NCI-H1694 (cell line): ENCODE measurements at regions not wholly inside any gene's neighbourhood (a gene's known extent, or its start where the extent isn't known, plus 50 kb on each side); places are given as distances from the start of the nearest gene placed in this dataset.
"Not testable (repeated sequence)": the region's sequence is repeated elsewhere in the genome, so short reads cannot be mapped to it uniquely, and the experiment has no call there.

Experiments
- DNase-seq: peaks from one replicate; lab custom pipeline; 2025; lab: John Stamatoyannopoulos, UW

DNA sequence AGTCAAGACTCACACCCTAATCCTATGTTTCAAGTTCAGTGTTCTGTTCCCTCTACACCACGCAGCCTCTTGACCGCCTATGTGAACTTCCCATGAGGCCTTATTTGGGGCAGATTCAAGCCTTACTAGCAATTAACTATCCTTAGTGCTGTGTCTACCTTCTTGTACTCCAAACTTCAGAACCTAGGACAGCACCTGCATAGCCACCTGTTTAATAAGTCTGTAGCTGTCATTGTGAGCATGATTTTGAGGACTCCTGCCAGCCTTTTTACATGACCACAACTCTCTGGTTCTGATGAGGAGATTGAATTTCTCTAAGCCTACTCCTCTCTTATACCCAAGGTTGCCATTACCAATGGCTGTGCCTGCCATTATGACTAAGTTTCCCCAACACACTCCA lies 50.8 kb upstream of the PCSK1 start:
- DNase-seq = no peak

GRCh38 chr5:96487859-96488258 lies 54.8 kb upstream of the PCSK1 start:
- DNase-seq = no peak

GRCh38 chr5:96489532-96489931 lies 56.5 kb upstream of the PCSK1 start:
- DNase-seq = no peak

DNA sequence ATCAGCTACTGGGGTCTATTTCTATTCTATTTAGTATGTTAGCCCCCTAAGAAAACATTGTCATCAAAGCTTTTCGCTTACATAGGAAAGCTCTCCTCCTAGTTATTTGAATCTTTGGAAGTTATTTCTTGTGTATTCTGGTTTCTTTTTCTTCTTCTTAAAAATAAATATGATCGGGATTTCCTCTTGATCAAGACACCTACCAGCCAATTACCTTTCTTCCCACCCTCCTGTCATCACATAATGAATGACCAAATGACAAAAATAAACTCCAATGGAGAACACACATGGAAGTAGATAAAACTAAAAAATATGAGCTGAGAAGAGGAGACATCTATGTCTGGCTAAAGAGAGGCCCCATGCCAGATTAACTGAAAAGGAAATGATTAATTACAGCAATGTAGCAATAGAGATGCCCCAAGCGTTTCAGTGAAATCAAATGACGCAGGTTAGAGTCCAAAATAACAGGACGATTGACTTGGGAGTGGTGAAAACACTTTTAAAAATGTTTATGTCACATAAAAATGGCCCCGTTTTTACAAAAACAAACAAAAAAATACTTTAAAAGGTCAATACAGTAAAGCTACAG lies 59.5 kb upstream of the PCSK1 start:
- DNase-seq = no peak

DNA sequence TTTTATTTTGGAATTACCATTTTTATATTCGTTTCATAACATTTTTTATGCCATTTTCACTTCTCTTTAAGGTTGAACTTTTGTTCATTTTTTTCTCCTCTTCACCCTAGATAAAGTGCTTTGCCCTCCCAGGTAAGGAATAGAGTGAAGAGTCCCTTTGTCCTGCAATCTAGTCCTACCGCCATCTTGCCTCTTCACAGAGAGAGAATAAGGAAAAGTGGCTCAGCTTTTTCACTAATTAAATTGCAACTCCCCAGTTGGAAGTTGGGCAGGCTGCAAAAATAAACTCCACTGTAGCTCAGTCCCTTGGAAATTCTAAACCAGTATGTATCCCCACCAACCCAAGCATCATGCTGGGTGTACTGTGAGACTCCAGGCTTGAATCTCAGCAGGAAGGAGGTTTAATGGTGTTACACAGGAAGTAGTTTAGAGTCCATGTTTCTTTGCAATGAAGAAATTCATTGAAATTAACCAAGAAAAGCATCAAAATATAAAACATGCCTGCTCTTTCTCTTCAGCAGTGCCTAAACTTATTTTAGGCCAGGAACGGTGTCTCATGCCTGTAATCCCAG lies 60.3 kb upstream of the PCSK1 start:
- DNase-seq = no peak

DNA sequence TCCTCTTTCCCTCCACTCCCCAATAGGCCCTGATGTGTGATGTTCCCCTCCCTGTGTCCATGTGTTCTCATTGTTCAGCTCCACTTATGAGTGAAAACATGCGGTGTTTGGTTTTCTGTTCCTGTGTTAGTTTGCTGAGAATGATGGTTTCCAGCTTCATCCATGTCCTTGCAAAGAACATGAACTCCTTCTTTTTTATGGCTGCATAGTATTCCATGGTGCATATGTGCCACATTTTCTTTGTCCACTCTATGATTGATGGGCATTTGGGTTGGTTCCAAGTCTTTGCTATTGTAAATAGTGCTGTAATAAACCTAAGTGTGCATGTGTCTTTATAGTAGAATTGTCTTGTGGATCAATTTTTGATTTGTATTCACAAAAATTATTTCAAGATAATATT lies 62.4 kb upstream of the PCSK1 start:
- DNase-seq = not testable (repeated sequence)

DNA sequence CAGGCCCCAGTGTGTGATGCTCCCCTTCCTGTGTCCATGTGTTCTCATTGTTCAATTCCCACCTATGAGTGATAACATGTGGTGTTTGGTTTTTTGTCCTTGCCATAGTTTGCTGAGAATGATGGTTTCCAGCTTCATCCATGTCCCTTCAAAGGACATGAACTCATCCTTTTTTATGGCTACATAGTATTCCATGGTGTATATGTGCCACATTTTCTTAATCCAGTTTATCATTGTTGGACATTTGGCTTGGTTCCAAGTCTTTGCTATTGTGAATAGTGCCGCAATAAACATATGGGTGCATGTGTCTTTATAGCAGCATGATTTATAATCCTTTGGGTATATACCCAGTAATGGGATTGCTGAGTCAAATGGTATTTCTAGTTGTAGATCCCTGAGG lies 64.0 kb upstream of the PCSK1 start:
- DNase-seq = not testable (repeated sequence)

DNA sequence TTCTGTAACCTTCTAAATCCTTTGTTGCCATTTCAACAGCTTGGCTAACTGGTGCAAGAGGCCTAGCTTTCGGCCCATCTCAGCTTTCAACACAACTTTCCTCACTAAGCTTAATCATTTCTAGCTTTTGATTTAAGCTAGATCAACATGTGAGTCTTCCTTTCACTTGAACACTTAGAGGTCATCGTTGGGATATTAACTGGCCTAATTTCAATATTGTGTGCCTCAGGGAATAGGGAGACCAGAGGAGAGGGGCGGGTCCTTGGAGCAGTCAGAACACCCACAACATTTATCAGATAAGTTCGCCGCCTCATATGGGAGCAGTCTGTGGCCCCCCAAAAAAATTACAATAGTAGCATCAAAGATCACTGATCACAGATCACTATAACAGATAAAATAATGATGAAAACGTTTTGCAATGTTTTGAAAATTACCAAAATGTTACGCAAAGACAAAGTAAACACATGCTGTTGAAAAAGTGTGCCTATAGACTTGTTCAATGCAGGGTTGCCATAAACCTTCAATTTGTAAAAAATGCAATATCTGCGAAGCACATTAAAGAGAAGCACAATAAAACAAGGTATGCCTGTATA lies 66.8 kb upstream of the PCSK1 start:
- DNase-seq = no peak

DNA sequence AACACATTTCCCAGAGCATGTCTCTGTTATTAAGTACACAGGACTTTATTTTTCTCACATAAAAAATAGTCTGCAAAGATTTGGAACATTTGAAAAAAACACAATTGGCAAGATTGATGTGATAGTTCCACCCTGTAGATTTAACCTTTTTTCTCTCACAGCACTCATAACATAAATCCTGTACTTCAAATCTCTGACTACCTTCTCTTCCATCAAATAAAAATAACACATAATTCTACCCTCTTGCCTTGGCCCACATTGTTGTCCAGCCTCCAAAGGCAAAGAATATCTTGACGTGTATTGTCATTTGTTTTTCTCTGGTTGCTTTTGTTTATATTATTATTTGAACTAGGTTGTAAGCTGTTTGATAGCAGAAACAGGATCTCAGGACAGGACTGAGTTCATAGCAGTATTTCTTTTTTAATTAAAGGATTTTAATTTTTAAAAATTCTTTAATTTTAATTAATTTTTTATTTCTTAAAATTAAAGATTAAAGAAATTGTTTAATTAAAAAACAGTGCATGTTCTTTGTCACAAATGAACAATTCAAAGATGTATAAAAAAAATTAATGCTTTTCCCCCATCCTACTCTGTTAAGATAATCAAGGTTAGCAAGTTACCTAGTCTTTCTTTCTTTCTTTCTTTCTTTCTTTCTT lies 69.1 kb upstream of the PCSK1 start:
- DNase-seq = no peak

GRCh38 chr5:96503501-96504236 lies 70.6 kb upstream of the PCSK1 start:
- DNase-seq = no peak

GRCh38 chr5:96506376-96506775 lies 73.3 kb upstream of the PCSK1 start:
- no peak for DNase-seq

GRCh38 chr5:96506866-96507527 lies 73.9 kb upstream of the PCSK1 start:
- no peak for DNase-seq

DNA sequence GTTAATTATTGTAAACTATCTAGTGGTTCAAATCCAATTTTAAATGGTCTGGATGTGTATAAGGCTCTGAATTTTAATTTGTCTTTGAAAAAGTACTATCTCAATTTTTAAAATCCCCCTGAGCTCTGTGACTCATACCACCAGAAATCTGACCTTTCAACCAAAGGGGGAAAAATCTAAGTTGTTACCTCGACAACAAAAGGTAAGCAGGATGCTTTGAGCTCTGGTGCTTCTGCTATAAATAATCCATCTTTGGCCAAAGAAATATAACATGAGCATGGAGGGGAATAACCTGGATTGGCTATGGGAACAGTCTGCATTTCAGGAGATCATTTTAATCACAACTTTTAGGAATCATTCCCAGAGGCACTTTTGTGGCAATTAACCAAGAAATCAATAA lies 76.3 kb upstream of the PCSK1 start:
- no peak for DNase-seq

DNA sequence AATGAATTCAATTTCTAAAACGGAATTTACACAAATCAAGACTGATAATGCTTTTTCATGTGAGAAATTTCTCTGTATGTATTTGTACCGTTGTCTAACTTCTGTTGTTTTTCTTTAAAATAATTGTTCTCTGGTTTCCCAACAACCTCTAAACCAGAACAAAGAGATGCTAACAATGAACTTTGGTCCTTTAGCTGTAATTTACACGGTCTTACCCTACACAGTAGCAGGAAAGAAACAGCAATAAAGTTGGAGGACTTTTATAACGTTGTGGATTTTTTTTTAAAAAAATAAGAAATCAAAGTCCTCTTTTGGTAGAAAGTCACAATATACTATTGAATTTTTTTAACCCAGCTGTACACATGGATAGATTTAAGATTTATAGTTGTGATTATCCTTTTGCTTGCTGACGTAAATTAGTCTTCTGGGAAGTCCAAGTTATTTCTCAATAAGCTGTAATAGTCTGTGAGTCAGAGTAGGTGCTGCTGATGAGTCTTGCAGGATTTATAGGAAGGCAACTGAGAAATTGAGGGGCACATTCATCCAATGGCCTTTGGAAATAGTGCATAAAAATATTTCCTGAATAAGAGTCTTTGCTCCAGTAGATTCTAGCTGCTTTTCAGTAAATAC lies 76.8 kb upstream of the PCSK1 start:
- no peak for DNase-seq

- no peak for DNase-seq
Measured at GRCh38 chr5:96516631-96517071, 83.6 kb upstream of the PCSK1 start.

DNA sequence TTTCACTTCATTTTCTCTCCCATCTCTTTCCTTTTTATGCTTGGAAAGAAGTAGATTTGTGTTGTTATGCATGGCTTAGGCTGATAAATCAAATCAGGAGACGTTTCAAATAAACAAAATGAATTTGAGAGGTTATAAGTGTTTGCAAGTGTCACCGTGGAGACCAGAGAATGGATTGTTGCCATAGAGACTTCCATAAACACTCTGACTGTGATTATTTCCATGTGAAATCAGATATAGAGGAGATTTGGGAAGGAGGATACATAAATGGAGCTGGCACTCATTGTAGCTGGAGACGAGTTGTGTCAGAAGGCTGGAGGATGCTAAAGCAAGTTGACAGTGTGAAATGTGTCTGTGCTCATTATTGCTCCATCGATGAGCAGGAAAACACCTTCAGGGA lies 84.2 kb upstream of the PCSK1 start:
- no peak for DNase-seq

DNA sequence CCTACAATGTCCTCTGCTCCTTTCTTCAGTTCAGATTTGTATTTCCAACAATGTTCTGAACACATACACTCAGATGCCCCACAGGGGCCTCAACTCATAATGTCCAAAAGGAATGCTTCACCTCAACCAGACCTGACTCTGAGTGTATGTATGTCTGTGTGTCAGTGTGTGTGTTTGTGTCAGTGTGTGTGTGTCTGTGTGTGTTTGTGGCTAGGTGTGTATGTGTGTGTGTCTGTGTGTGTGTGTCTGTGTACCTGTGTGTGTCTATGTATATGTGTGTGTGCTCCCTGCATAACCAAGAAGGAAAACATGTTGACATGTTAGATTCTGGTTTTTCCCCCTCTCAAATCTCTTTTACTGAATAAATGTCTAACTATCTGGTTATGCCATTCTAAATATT lies 87.3 kb upstream of the PCSK1 start:
- DNase-seq = no peak

- DNase-seq = no peak
Measured at GRCh38 chr5:96522635-96523355, 89.7 kb upstream of the PCSK1 start.

DNA sequence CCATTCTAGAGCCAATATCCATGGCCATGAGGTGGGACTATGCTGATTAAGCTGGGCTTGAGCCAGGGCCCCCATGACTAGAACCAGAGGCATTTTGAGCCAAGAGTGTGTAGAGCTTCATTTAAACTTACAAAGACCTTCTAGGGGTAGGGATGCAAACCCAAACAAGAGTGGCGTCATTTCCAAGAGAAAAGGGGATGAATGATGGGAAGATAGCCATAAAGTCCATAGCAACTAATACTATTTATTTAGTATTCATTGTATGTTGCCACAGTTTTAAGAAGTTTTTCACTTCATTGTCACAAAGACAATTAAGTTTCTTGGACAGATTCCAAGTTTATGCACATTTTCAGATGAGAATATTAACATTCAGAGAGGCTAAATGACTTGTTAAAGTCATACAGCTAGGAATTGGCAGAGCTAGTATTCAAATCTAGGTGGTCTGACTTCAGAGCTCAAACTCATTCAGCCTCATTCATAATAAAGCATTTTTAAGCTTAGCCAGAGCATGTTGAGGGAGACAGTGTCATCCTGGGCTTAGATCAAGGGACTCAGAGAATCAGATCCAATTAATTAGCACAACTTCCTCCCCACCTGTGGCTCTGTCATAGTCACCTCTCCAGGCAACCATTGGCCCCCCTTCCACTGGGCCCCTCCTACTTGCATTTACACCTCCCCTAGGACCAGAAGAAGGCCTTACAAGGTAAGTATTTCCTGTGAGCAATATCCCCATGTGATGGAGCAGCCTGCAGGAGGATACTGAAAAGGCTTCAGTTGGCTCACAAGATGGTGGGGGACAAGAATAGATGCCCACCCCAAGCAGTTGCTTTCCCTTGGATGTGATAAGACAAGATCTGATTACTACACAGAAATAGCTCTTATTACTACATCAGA lies 95.0 kb upstream of the PCSK1 start:
- no peak for DNase-seq
